ENCODE measurements at regions not wholly inside any gene's neighbourhood (a gene's known extent, or its start where the extent isn't known, plus 50 kb on each side); places are given as distances from the start of the nearest gene placed in this dataset.
A peak's percentile ranks its signal among the peaks of the same experiment; 100 is the strongest.

GRCh38 chr13:30108216-30108912, 199.0 kb downstream of the KATNAL1 start:
- no peak for ATAC-seq (ENCODE audit: poor library complexity)
- no peak overlapping the region for H3K4me3 ChIP-seq (ENCODE audit: low read length)
- no peaks in the 10 kb centered on the region for H3K27me3 ChIP-seq (ENCODE audit: control insufficient read depth in 1 of 2, insufficient read depth in 2 of 2, low read length in 2 of 2)
- H3K4me1 Mint-ChIP-seq (ENCODE audit: low read depth) = peaks cover 12% of the 10 kb centered on the region
- CTCF ChIA-PET = no interaction called here
- TF ChIP-seq, protein P1, sequence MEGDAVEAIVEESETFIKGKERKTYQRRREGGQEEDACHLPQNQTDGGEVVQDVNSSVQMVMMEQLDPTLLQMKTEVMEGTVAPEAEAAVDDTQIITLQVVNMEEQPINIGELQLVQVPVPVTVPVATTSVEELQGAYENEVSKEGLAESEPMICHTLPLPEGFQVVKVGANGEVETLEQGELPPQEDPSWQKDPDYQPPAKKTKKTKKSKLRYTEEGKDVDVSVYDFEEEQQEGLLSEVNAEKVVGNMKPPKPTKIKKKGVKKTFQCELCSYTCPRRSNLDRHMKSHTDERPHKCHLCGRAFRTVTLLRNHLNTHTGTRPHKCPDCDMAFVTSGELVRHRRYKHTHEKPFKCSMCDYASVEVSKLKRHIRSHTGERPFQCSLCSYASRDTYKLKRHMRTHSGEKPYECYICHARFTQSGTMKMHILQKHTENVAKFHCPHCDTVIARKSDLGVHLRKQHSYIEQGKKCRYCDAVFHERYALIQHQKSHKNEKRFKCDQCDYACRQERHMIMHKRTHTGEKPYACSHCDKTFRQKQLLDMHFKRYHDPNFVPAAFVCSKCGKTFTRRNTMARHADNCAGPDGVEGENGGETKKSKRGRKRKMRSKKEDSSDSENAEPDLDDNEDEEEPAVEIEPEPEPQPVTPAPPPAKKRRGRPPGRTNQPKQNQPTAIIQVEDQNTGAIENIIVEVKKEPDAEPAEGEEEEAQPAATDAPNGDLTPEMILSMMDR (IDR thresholded peaks at IDR 0.05) = no peak
- H3K9me3 Mint-ChIP-seq = no peaks in the 10 kb centered on the region
- no peaks in the 10 kb centered on the region for H3K27me3 Mint-ChIP-seq
- H3K9me3 ChIP-seq (ENCODE audit: control insufficient read depth in 1 of 2, insufficient read depth in 1 of 2, low read length in 2 of 2) = no peaks in the 10 kb centered on the region
- H3K4me3 Mint-ChIP-seq = no peak overlapping the region
- DNase-seq = no peak
- H3K27ac ChIP-seq (ENCODE audit: low read depth in 1 of 2, low read length in 2 of 2) = no peak overlapping the region
- POLR2A ChIA-PET = no interaction called here
- no peak overlapping the region for H3K27ac Mint-ChIP-seq
- peaks cover 8% of the 10 kb centered on the region for H3K4me1 ChIP-seq (ENCODE audit: insufficient read depth, low read length)
- H3K36me3 Mint-ChIP-seq (ENCODE audit: low read depth) = no peaks in the 10 kb centered on the region
- no peaks in the 10 kb centered on the region for H3K36me3 ChIP-seq (ENCODE audit: insufficient read depth, low read length)
- intact Hi-C loops (cut with DNase I, micrococcal nuclease) = no loop called here

DNA sequence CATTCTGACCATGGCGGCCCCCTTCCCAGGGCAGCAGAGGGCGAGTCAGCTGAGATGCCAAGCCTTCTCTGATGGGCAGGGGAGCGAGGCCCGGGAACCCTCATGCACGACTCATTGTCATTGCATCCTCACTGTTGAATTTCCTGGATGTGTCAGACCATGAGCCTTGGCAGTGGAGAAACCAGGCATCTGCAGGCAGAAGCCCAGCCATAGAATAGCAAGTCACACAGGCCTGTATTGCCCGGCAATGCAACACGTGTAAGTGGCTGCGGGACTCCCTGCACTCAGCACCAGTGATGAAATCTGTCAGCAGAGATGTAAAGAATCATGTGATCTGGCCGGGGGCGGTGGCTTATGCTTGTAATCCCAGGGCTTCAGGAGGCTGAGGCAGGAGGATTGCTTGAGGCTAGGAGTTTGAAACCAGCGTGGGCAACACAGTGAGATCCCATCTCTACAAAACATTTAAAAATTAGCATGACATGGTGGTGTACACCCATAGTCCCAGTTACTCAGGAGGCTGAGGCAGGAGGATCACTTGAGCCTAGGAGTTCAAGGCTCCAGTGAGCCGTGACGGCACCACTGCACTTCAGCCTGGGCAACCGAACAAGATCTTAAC, 199.7 kb downstream of the KATNAL1 start:
- intact Hi-C loops (cut with DNase I, micrococcal nuclease) = no loop called here
- peaks cover 5% of the 10 kb centered on the region for H3K4me1 Mint-ChIP-seq (ENCODE audit: low read depth)
- Histone ChIP-seq H3K4me3 (ENCODE audit: low read length) (no peak overlapping the region), H3K4me1 (ENCODE audit: insufficient read depth, low read length) (peaks cover 4% of the 10 kb centered on the region), H3K9me3 (ENCODE audit: control insufficient read depth in 1 of 2, insufficient read depth in 1 of 2, low read length in 2 of 2) (no peaks in the 10 kb centered on the region), H3K36me3 (ENCODE audit: insufficient read depth, low read length) (no peaks in the 10 kb centered on the region), H3K27me3 (ENCODE audit: control insufficient read depth in 1 of 2, insufficient read depth in 2 of 2, low read length in 2 of 2) (no peaks in the 10 kb centered on the region), H3K27ac (ENCODE audit: low read depth in 1 of 2, low read length in 2 of 2) (no peak overlapping the region)
- no peak overlapping the region for H3K4me3 Mint-ChIP-seq
- H3K36me3 Mint-ChIP-seq (ENCODE audit: low read depth) = no peaks in the 10 kb centered on the region
- POLR2A ChIA-PET = interaction anchor here (0.6 kb wide), 1 partner anchor 55 kb away, joined by 3 read pairs; no protein-coding TSS in a partner anchor
- DNase-seq (peak in 2 of 14 experiments; percentile 54 to 69), ATAC-seq (ENCODE audit: poor library complexity) (no peak)
- TF ChIP-seq, protein P1 (IDR thresholded peaks at IDR 0.05) = no peak
- no peaks in the 10 kb centered on the region for H3K9me3 Mint-ChIP-seq
- H3K27me3 Mint-ChIP-seq = no peaks in the 10 kb centered on the region
- H3K27ac Mint-ChIP-seq = no peak overlapping the region
- CTCF ChIA-PET = no interaction called here

- peak in 2 of 14 experiments; percentile 39 to 48 for DNase-seq
- TF ChIP-seq, protein P1 (IDR thresholded peaks at IDR 0.05) = no peak
- no peaks in the 10 kb centered on the region for H3K9me3 ChIP-seq (ENCODE audit: control insufficient read depth in 1 of 2, insufficient read depth in 1 of 2, low read length in 2 of 2)
- intact Hi-C loops (cut with DNase I, micrococcal nuclease) = no loop called here
- Mint-ChIP-seq H3K27me3 (no peaks in the 10 kb centered on the region), H3K4me1 (ENCODE audit: low read depth) (peaks cover under 1% of the 10 kb centered on the region), H3K9me3 (no peaks in the 10 kb centered on the region), H3K4me3 (no peak overlapping the region), H3K36me3 (ENCODE audit: low read depth) (no peaks in the 10 kb centered on the region), H3K27ac (no peak overlapping the region)
- ChIA-PET POLR2A (interaction anchor here (0.6 kb wide), 1 partner anchor 55 kb away, joined by 3 read pairs; no protein-coding TSS in a partner anchor), CTCF (no interaction called here)
- H3K27ac ChIP-seq (ENCODE audit: low read depth in 1 of 2, low read length in 2 of 2) = no peak overlapping the region
- no peaks in the 10 kb centered on the region for H3K36me3 ChIP-seq (ENCODE audit: insufficient read depth, low read length)
- ATAC-seq (ENCODE audit: poor library complexity) = no peak
- H3K4me1 ChIP-seq (ENCODE audit: insufficient read depth, low read length) = no peaks in the 10 kb centered on the region
- H3K27me3 ChIP-seq (ENCODE audit: control insufficient read depth in 1 of 2, insufficient read depth in 2 of 2, low read length in 2 of 2) = no peaks in the 10 kb centered on the region
- no peak overlapping the region for H3K4me3 ChIP-seq (ENCODE audit: low read length)
Measured at GRCh38 chr13:30107121-30107520, 200.2 kb downstream of the KATNAL1 start.
